GM04504 (cell line): ENCODE measurements at regions not wholly inside any gene's neighbourhood (a gene's known extent, or its start where the extent isn't known, plus 50 kb on each side); places are given as distances from the start of the nearest gene placed in this dataset.

ENCODE experiments used
- DNase-seq: peaks from one replicate; pipeline ENCODE4 v3.0.0-alpha.2; 2012; ENCODE audit warnings: low read depth

DNA sequence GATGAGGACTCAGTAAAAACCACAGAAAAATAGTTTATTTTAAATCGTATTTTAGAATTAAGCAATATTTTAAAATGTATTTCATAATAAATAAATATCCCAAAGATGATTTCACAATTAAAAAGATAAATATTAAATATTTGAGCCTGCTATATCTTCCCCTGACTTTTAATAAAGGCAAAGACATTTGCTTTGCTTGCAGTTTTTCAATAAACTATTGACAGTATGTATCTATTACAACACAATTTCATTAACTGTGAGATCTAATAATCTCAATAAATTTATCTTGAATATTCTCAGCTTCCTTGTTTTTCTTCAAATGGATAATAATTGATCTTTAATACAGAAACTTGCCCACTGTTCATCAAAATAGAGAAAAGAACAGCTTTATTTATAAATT, 186.2 kb upstream of the TARS1 start:
- no peak for DNase-seq

GRCh38 chr5:33257807-33258429, 182.8 kb upstream of the TARS1 start:
- peak; percentile 64 for DNase-seq

DNA sequence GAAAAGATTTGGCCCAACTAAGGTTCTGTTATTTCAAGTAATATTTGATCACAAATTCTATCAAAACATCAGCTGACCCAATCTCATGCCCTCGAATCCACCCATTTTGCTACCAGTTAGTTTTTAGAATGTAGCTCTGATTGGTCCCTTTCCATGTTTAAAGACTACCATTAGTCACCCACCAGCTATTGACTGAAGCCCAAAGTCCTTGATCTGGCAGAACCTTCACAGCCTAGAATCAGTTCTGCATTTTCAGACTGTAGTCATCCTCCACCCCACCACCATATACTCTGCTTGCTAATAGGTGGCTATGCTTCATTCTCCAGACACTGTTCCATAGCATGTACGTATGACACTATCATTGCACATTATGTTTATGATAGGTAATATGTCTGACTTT, 182.2 kb upstream of the TARS1 start:
- DNase-seq = no peak

- DNase-seq = no peak
Measured at GRCh38 chr5:33260098-33260497, 180.7 kb upstream of the TARS1 start.

DNA sequence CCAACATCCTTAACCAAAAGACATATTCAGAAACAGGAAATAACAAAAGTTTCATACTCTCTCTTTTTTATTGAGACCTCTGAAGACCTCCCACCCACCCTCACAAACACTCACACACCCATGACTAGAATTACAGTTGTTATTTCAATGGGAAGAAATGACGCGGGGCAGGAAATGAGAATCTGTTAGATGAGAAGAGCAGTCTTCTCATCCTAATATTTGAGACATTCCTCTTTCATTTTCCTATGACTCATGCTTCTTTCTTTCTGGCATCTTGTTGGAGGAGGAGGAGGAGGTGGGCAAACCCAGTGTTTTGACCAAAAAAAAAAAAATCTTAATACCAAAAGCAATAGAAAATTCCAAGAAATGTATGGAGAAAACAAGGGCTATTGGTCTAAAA, 179.5 kb upstream of the TARS1 start:
- DNase-seq = no peak

- DNase-seq = no peak
Measured at GRCh38 chr5:33261747-33262146, 179.0 kb upstream of the TARS1 start.

- DNase-seq = no peak
Measured at GRCh38 chr5:33267801-33268200, 173.0 kb upstream of the TARS1 start.

- DNase-seq = no peak
Measured at GRCh38 chr5:33268374-33268773, 172.4 kb upstream of the TARS1 start.

- no peak for DNase-seq
Measured at GRCh38 chr5:33270671-33271070, 170.1 kb upstream of the TARS1 start.

- DNase-seq = no peak
Measured at GRCh38 chr5:33271606-33272005, 169.2 kb upstream of the TARS1 start.

- DNase-seq = peak; percentile 74
Measured at GRCh38 chr5:33272288-33272687, 168.5 kb upstream of the TARS1 start.

GRCh38 chr5:33273985-33274384, 166.8 kb upstream of the TARS1 start:
- DNase-seq = no peak

DNA sequence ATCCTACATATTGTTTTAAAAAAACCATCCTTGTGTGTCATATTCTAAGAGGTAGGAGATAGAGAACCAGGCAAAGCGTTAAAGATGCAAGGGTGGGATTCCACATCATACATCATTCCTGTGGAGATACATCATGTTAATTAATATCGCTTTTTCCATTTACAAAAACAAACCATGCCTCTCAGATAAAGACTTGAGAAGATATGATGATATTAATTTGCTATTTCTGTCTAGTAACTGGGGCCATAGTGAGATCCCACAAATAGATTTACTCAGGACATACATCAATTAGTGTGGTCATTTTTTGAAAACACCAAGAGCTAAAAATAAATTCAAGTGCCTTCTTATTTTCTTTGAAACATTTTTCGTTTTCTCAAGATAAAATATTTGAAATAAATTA, 165.4 kb upstream of the TARS1 start:
- no peak for DNase-seq

- DNase-seq = peak; percentile 78
Measured at GRCh38 chr5:33275921-33276627, 164.7 kb upstream of the TARS1 start.

DNA sequence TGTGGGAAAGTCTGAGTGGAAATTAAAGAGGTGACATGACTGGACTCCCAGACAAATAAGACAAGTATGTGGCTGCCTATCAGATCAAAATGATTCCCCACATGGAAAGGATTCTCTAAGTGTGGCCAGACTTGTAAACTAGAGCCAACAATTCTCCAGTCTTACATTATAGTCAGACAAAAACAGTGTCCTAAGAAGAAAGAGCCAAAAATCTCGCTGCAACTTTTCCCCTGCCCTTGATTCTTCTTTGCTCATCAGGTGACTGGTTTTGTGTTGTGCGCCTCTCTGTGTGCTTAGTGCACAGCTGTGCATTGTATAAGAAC, 164.2 kb upstream of the TARS1 start:
- DNase-seq = no peak

DNA sequence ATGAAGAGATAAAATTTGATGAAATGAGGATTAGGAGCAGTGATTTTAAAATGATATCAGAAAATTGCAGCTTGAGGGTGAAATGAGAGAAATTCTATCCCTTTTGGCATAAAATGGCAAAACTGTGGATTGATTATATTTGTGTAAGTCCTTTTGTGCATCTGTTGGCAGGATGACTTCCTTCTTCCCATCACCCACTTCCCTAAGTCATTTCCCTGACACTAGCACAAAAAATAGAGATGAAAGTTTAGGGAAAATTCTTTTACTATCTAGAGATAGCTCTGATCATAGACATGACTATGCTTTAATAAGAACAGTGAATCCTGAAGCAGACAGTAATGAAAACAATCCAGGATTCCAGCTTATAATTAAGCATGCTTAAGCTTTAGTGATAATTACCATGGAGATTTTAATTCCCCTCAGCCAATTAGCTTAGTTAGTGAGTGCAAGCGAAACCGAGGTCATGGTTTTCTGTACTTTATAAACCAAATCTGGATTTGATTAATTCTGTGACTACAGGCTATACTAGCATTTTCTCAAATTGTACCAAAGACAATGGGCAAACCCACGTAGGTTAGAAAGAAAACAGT, 163.6 kb upstream of the TARS1 start:
- DNase-seq = no peak

DNA sequence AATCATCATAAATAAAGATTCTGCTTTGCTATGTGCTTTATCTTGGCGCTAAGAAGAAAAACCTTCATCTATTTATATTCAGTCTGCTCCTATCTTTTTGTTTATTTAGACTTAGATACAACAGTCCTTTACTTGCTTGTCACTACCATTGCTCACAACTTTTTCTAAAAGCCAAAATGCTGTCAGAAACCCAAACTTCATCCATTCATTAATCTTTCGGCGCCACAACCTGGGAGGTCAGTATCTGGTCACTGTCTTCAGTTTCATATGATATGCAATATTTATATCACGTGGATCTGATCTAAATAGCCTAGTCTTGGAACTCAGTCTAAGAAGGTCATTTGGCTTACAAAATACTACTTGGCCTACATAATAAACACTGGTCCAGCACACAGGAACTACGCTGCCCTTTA, 159.3 kb upstream of the TARS1 start:
- DNase-seq = no peak

DNA sequence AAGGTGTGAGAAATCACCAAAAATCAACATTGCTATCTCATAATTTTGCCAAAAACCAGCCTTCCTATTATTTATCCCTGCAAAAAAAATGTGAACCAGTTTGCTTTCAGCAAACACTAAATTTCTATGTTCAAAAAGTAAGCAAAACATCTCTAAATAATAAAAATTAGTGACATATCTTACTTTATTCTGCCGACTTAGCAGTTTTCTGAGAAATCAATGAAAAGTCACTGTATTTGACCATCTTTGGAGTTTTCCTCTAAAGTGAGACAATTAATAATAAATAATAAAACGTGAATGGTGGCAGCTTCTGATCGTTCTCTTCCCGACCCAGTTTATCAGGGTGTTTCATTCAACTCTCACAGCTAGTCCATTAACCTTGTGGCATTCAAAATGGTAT, 158.6 kb upstream of the TARS1 start:
- DNase-seq = no peak

GRCh38 chr5:33282696-33283095, 158.1 kb upstream of the TARS1 start:
- DNase-seq = no peak

DNA sequence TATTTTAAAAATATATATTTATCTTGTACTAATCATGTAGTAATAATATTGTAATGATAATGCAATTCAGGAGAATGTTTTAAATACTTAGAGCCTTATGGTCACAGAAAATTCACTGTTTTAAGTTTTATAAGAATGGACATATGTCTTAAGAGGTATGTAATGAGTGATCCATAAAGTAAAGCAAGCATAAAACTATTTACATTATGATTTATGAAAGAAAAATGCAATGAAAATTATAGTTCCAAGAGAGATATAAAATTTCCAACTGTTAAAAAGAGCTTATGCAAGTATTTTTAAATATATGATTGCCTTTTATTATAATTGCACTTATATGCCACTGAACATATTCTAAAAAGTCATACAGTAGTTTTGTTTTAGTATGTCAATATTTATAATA, 157.5 kb upstream of the TARS1 start:
- no peak for DNase-seq

GRCh38 chr5:33284681-33285080, 156.1 kb upstream of the TARS1 start:
- DNase-seq = no peak

GRCh38 chr5:33287242-33287641, 153.5 kb upstream of the TARS1 start:
- no peak for DNase-seq

DNA sequence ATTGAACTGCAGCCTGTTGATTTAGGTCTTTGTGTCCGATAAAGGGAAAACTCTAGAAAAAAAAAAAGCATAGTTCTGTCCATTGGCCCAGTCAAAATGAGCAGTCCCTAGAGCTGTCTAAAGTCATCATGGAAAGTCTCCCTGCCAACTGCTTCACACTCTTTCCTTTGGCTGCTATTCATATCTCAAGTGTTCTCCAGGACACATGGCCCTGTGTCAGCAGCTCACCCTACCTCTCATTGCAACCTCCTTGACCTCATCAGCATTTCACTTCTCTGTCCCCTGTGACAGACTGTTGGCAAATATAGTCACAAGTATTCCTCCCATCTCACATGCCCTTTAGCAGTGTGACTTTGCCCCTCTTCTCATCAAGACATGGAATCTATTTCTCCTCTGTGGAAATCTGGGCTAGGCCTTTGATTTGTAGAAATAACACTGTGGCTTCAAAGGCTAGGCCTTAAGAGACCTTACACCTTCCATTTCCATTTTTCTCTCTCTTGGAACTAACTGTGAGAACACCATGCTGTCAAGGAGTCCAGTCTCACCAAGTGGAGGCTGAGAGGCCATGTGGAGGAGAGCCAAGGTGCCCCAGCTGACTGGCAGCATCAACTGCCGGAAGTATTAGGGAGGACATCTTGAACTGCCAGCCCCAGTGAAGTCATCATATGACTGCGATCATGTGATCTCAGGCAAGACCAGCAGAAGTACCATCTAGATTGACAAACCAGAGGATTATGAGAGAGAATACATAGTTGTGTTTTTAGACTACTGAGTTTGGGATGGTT, 149.4 kb upstream of the TARS1 start:
- DNase-seq = no peak
